ENCODE measurements at regions not wholly inside any gene's neighbourhood (a gene's known extent, or its start where the extent isn't known, plus 50 kb on each side); places are given as distances from the start of the nearest gene placed in this dataset.
"Not testable (repeated sequence)": the region's sequence is repeated elsewhere in the genome, so short reads cannot be mapped to it uniquely, and the experiment has no call there.

DNA sequence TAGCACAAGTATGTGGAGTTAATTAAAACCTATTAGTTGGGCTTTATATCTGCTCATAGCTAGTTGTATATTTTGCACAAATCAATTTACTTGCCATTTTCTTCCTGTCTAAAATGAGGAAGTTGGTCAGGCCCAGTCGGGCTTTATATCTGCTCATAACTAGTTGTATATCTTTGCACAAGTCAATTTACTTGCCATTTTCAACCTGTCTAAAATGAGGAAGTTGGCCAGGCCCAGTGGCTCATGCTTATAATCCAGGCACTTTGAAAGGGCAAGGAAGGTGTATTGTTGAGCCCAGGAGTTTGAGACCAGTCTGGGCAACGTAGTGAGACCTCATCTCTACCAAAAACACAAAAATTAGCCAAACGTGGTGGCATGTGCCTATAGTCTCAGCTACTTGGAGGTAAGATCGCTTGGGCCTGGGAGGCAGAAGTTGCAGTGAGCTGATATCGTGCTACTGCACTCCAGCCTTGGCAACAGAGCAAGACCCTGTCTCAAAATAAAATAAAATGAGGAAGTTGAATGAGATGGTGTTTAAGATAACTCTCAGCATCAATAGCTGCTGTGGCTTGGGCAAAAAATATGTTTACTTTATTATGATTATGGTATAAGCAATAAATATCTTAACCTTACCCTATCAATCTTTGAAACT is 1558.6 kb upstream of the RAG2 start:
- no peak for DNase-seq (ENCODE audit: low spot score)

DNA sequence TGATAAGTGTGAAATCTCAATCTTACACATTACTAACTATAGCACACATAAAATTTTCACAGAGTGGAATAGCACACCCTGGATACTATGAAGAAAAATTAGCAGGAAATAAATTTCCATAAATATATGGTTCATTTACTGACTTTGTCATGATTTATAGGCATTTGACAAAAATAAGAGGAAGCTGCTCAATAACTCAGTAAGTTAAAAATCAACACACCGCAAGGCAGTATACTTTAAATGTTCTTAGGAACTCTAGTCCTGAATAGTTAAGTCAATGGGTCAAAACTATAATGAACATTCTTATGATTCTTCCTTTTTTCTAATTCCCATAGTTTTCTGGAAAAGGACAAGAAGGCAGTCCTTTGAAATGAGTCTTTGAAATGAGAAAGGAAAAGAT is 1557.8 kb upstream of the RAG2 start:
- no peak for DNase-seq (ENCODE audit: low spot score)

DNA sequence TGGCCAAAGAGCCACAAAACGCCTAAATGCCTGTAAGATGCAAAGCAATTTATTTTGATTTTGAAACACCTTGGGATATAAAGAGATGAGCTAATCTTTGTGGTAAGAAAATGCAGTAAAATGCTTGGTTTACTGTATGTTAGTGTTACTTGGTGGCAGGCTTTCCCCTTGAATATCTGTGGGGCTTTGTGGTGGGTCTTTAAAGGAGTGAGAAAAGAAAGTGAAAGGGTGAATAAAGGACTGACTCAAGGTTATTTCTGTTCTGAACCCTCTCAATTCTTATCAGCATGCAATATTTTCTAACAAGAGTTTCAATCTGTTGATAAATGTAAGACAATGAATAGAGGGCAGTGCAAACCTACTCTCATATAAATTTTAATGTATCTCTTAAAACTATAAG is 1555.9 kb upstream of the RAG2 start:
- no peak for DNase-seq (ENCODE audit: low spot score)

DNA sequence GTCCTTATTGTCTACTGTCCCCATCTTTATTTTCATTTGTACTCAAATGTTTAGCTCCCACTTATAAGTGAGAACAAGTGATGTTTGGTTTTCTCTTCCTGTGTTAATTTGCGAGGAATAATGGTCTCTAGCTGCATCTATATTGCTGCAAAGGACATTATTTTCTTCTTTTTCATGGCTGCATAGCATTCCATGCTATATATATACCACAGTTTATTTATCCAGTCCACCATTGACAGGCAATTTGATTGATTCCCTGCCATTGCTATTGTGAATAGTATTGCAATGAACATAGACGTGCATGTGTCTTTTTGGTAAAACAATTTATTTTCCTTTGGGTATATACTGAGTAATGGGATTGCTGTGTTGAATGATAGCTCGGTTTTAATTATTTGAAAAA is 1545.8 kb upstream of the RAG2 start:
- DNase-seq (ENCODE audit: low spot score): no peak

DNA sequence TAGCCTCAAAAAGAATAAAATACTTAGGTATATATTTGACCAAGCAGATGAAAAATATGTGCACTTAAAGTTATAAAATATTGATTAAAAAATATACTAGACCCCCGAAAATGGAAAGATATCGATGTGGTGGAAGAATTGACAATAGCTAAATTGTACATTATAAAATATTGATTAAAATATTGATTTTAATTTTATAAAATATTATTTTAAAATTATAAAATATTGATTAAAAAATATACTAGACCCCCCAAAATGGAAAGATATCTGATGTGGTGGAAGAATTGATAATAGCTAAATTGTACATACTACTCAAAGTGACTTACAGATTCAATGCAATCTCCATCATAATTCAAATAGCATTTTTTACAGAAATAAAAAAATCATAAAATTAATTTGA is 1540.9 kb upstream of the RAG2 start:
- DNase-seq (ENCODE audit: low spot score): no peak

DNA sequence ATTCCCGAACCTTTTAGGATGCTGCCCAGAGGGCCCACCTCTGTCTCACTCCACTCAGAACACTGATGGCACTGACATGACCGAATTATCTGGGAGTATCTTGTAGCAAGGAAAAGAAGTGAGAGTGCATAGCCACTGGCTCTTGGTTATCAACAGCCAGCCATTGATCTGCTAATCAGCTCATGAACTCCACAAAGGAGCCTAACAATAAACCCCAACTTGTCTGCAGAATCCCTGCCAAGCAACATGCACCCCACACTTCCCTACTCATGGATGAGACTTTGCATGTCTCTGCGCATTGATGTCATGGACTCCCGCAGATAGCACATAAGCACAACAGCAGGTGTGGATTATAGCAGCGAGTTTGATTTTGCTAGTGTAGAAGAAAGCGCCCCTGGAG is 1538.9 kb upstream of the RAG2 start:
- no peak for DNase-seq (ENCODE audit: low spot score)

DNA sequence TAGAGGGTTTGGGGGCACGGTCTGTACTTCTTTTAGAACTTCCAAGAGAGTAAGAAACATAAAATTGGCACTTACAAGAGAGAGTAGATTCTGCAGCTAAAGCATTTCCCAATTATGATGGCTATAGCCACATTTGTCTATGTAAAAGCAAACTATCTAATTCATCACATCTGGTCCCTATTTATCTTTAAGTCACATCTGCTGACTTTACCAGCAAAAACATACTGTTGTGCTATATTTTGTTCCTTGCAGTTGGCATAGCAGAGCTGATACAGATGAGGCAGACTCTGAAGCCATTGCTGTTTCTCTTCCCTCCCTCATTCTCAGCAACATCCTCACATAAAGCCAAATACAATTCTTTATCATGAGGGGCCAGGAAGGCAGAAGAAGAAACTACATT is 1533.5 kb upstream of the RAG2 start:
- DNase-seq (ENCODE audit: low spot score): no peak

DNA sequence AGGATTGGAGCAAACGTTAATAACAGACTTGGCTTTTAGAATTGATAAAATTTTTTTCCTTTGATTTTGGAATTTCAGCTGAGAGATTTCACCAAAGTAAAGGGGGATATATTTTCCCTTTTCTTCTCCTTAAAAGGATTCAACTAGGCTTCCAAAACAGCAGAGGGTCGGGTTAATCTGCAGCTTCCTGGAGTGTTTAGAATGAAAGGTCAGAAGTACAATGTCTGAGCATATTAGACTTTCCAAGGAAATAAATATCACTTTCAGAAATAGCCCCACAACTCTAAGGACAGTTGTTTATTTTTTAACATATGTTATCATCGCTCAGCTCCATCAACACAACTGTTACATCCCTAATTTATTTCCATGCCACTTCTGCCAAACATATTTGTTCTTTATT is 1532.9 kb upstream of the RAG2 start:
- DNase-seq (ENCODE audit: low spot score): no peak

DNA sequence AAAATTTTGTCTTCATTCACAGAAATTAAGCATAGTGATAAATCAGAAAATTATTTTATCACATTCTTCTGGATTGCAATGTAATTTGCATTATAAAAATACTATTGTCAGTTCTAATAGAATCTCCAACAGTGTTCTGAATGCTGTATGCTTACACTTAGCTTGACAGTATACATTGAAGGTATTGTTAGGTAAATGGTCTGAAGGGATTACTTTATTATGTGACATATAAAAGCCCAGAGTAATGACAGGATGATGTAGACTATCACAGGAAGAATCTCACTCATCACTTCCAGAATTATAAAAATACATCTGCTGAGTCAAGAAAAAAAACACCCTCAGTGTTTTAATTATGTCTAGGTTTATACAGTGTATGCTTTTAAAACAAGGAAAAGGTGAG is 1532.5 kb upstream of the RAG2 start:
- no peak for DNase-seq (ENCODE audit: low spot score)

DNA sequence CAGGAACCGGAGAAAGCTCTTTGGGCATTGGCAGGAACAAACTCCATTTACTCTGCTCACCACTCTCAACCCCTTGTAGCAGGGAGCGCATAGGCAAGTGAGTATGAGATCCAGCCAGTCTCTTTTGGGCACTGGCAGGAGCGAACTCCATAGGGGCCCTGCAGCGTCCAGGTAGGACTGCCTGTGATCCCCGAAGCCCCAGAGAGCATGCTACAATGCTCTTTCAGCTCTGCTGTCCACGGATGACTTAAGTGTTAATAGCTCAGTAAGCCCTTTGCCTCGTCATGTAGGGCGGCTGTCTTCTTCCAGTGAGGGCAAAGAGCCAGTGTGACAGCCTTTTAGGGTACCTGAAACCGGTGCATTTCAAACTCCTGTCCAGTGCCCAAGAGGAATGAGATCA is 1525.6 kb upstream of the RAG2 start:
- DNase-seq (ENCODE audit: low spot score): no peak

DNA sequence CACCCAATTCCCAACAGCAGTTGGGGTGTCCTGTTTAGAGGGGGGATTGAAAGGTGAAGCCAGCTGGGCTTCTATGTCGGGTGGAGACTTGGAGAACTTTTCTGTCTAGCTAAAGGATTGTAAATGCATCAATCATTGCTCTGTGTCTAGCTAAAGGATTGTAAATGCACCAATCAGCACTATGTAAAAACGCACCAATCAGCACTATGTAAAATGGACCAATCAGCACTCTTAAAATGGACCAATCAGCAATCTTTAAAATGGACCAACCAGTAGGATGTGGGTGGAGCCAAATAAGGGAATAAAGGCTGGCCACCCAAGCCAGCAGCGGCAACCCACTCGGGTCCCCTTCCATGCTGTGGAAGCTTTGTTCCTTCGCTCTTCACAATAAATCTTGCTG is 1518.6 kb upstream of the RAG2 start:
- DNase-seq (ENCODE audit: low spot score): not testable (repeated sequence)

DNA sequence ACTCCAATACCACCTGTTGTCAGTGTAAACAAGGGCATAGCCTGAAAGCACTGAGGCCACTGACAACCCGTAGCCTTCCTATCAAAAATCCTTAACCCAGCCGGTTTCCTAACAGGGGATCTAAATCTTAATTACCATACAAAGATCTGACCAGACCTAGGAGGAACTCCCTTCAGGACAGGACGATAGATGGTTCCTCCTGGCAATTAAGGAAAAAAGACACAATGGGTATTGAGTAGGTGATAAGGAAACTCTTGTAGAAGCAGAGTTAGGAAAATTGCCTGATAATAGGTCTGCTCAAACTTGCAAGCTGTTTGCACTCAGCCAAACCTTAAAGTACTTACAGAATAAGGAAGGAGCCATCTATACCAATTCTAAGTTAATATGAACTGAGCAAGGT is 1517.3 kb upstream of the RAG2 start:
- not testable (repeated sequence) for DNase-seq (ENCODE audit: low spot score)

DNA sequence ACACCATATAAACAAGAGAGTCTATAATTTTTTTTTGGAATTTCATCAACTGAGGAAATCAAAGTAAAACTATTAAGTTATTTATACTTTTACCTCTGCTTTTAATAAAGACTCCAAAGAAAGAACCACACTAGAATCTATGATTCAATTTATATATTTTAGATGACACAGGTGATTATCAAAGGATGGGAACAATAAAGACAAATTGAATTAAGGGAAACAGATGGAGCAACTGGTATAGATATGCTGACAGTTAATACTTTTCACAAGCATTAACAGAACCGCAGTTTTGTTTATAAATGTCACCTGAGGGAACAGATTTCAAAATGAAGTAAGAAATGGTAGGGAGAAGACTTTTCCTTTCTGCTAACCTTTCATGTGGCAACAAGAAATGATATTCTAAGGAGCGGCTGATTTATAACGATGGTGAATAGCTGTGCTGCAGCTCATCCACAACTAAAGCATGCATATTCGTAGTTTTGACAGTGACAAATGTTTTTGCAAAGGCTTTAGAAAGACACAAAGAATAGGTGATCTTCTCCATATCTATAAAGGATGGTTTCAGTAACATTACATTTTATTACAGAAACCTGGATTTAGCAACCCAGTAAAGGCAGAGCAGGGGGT is 1502.9 kb upstream of the RAG2 start:
- no peak for DNase-seq (ENCODE audit: low spot score)

DNA sequence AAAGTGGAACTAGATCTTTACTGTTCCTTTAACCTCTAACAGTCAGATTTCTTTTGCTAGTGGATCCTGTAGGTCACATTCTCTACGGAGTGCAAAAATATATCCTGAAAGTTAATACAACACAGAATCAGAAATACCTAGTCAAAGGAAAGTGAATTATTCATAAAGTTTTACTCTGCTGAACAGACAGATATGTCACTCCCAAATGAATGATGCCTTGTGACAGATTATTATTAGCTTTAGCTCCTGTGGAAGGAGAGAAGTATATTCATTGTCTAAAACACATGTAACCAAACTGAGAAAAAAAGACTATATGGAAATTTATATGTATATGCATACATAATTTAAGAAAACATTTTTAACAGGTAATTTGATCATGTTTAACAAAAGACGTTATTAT is 1497.2 kb upstream of the RAG2 start:
- no peak for DNase-seq (ENCODE audit: low spot score)

DNA sequence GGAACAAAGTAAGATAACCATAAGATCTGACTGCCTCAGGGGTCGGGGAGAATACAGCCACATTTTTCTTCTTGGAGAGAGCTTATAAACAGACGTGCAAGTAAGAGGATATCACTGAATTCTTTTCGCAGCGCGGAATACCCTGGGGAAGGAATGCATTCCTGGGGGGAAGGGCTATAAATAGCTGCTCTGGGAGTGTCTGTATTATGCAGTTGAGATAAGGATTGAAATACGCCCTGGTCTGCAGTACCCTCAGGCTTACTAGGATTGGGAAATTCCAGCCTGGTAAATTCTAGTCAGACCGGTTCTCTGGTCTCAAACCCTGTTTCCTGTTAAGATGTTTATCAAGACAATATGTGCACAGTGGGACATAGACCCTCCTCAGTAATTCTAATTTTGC is 1491.7 kb upstream of the RAG2 start:
- DNase-seq (ENCODE audit: low spot score): no peak

DNA sequence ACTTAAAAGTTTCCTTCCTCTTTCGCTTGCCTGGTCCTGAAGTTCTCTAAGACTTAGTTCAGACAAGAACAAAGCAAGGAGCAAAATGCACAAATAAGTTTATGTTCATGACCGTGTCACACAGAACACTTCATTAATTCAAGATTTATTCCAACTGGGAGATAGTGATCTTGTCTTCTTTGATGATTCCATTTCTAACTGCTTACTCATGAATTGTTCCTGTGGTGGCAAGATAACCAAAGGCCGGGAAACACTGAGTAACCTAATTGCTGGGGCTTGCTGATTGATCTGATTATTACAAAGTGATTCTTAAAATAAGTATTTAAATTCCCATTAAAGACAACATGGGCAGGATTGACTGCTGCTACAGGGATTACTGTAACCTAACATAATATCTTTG is 1462.9 kb upstream of the RAG2 start:
- DNase-seq (ENCODE audit: low spot score): no peak

DNA sequence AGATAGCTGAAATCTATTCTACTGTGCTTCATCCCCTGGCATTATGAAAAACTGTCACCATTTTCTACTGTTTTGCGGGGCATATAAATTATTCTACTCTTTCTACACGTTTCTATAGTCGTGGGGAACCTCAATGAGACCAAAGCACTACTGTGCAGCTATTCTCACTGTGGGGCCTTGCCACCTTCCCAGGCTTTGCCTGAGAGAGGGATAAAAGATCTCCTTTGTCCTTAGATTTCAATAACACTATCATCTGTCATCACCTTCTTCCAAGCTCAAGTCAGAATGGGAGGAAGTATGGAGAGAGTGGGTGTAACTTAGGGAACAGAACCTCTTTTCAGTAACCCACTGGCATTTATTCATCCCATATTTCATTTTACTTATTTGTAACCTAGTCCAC is 1462.1 kb upstream of the RAG2 start:
- DNase-seq (ENCODE audit: low spot score): no peak

DNA sequence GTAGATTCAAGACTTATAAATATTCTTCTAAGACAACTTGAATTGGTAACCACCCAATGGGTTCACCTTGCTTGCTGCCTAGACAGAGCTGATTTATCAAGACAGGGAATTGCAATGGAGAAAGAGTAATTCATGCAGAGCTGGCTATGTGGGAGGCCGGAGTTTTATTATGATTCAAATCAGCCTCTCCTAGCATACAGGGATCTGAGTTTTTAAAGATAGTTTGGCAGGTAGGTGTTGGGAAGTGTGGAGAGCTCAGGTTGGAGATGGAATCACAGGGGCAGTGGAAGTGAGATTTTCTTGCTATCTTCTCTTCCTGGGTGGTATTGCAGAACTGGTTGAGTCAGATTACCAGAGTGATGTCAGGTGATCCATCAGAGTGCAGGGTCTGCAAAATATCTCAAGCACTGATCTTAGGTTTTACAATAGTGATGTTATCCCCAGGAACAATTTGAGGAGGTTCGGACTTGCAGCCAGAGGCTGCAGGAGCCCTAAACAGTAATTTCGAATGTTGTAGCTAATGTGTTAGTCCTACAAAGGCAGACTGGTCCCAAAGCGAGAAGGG is 1448.6 kb upstream of the RAG2 start:
- no peak for DNase-seq (ENCODE audit: low spot score)

DNA sequence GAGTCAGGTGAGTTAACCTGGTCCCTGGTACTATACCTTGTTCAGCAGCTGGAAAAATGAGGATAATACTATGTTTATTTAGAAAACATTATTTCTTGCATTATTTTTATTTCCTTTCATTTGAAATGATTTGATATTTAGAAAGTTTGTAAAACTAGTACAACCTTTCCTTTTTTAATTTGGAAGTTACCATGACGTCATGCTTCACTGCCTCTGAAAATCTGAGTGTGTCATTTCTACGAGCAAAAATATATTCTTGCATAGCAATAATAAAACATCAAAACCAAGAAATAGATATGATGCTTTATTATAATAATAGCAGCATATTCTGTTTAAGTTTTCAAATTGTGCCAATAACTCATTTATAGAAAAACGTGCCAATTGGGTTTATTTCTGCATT is 1445.0 kb upstream of the RAG2 start:
- no peak for DNase-seq (ENCODE audit: low spot score)

DNA sequence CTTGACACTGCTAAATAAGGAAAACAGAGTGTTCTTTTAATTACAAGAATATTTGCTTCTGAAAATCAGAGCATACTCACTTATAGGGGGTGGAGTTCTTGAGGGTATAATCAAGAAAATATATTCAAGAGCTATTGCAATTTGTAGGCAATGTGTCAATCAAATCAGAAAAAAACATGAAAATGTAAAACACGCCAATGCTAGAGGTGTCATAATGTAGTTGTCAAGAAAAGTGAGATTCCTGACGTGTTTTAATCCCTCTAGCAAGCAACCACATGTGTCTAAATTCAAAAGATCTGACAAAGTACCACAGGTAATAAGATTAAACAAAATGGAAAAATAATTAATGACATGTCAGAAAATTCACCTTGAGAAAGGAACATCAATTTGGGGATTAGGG is 1440.7 kb upstream of the RAG2 start:
- DNase-seq (ENCODE audit: low spot score): no peak

DNA sequence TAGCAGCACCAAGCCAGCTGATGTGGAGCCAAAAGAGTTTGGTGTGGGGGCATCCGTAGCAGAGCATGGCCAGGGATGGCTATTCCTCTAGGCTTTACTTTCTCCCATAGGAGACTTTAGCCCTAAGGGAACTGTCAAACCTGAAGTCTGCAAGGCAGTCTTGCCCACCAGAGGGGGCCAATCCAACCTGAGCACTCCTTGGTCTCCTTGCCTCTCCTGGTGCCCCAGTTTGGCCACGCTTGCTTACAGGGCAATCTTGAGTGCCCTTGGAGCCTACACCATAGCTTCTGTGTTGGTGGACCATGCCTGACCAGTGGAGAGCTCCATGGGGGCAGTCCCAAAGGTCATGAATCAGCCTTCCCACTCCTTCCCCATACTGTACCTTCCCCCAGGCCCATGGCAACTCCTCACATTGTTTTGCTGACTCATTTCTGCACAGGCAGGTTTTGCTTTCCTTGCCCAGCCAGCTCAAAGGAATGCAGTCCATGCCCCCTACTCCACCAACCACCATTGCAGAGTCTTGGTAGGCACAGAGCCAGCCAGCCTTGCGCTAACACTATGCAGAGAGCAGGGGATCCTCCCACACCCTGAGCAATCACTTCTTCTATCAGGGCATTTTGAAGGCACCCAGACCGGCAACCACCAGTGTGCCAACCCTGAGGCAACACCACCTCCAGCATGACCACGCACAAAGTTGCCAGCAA is 1421.2 kb upstream of the RAG2 start:
- no peak for DNase-seq (ENCODE audit: low spot score)

DNA sequence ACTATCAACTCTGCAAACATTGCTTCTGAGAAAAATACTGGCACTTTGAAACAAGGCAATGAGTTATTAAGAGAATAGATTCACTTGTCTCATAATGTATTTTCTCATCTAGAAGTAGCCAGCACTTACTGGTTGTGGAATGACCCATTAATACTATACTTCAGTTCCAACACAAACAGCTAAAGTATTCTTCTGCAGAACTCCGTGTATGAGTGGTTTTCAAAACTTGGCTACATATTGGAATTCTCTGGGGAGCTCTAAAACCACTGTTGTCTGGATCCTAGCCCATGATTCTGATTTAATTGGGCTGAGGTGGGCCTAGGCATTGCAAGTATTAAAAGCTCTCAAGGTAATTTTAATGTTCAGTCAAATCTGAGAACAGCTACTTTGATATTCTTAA is 1416.4 kb upstream of the RAG2 start:
- DNase-seq (ENCODE audit: low spot score): no peak

DNA sequence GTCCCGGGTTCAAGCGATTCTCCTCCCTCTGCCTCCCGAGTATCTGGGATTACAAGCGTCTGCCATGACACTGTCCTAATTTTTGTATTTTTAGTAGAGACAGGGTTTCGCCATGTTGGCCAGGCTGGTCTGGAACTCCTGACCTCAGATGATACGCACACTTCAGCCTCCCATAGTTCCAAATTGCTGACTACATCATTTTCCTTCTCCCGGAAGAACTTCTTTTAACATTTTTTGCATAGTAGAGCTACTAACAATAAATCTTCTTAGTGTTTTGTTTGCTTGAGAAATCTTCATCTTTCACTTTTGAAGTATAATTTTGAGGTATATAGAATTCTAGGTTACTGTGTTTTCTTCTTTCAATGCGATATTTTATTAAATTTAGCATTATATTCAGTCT is 1415.1 kb upstream of the RAG2 start:
- no peak for DNase-seq (ENCODE audit: low spot score)

DNA sequence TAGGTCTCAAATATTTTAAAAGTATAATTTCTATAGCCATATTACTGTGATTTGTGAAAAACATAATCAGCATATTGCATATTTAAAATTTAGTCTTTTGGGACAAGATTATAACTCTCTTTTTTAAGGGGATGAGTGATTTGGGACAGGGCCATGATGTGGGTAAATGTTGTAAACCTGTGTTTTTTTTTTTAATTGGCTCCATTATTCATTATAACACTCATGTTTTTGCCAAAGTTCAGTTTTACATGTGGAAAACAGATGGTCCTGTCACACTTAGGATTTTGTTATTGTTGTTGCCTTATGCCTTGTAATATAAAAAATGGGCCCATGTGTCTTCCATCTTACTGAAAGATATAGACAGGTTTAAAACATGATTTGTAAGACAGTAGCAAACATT is 1413.5 kb upstream of the RAG2 start:
- DNase-seq (ENCODE audit: low spot score): no peak

Measured in ecto neural progenitor cell (in vitro differentiated cells).